CD4-positive, alpha-beta T cell treated with Interleukin-4 for 4 hours (primary cell): ENCODE measurements at regions not wholly inside any gene's neighbourhood (a gene's known extent, or its start where the extent isn't known, plus 50 kb on each side); places are given as distances from the start of the nearest gene placed in this dataset.

Source experiments
- DNase-seq: peaks from one replicate; pipeline ENCODE4 v3.0.0-alpha.2; 2020

DNA sequence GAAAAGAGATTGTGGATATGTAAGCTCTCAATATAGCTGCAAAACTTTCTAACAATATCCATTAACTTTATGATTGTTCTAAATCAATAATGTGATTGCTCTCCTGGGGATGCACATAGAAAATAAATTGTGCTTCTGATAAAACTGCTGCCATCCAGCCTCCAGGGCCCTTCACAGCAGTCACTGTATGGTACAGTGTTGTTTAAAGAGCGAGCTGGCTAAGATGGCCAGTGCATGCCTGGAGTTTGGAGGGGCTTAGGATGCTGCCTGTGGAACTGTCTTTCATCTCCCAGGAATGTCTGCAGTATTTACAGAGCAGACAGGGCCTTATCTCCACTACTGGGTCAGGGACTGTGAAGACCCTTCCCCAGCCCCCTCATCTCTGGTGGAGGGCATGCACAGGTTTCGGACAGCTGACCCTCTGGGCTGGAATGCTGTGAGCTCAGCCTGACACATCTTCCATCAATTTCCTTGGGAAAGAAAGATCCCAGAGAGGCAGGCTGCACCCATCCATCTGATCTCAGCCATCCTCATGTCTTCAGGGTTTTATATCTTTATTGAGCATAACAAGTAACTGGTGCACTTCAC lies 137.0 kb downstream of the PLPP3 start:
- no peak for DNase-seq

DNA sequence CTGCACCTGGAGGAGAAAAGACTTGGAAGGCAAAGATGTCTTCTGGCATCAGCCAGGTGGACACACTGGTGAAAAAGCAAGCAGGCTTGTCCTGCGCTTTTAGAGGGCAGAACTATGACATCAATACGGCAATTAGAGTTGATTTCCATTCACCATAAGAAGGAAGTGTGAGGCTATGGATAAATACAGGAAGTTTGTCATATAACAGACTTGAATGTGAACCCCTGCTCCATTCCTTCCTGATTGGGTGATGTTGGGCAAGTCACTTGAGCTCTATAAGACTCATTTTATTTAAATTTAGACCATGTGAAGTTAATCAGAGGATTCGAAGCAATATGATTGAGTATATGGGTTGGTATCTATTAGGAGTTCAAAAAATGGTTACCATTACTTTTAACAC lies 137.8 kb downstream of the PLPP3 start:
- DNase-seq = no peak

DNA sequence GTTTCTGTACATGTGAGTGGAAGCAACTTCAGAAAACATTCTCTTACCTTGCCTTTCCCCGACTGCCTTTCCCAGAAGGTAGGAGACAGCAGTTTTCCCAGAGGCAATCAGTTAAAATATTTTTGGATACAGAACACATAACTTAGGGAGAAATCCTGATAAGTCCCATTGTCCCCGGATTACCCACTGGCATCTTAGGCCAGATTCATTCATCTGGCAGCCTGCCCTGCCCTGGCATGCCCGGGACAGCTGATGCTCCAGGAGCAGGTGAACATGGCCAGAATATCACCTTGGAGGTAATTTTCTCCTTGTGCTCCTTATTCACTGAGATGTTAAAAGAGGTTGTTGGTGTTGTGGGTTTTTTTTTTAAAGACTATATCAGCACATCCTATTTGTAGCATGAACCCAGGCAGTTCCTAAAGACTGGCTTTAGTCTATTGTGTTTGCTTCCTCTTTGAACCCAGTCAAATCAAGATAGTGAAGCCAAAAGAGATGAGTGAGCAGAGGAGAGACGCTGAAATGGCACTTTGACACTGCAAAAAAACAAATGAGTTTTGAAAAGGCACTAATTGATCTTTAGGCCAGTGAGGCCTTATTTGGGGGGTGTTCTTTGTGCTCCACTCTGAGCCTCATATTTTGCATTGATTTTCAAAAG lies 139.6 kb downstream of the PLPP3 start:
- no peak for DNase-seq

DNA sequence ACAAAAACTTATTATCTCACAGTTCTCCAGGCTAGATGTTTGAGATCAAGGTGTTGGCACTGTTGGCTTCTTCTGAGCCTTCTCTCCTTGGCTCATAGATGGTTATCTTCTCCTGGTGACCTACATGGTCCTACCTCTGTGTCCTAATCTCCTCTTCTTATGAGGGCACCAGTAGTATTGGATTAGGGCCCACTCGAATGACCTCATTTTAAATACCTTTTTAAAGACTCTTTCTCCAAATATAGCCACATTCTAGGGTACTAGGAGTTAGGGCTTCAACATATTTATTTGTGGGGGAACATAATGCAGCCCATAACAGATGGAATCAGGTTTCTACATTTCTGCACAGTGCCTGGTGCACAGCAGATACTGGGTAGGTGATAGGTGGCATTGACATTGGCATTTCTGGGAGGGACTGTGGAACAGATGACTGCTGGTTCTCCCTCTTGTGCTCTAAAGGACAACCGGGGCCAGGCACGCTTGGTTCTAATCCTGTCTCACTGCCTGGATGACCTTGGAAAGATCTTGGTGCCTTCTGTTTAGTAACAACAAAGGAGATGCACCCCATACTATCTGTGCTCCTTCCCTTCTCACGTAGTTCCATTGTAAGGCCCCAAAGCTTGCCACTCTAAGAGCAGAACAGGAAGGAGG lies 140.3 kb downstream of the PLPP3 start:
- DNase-seq = no peak

DNA sequence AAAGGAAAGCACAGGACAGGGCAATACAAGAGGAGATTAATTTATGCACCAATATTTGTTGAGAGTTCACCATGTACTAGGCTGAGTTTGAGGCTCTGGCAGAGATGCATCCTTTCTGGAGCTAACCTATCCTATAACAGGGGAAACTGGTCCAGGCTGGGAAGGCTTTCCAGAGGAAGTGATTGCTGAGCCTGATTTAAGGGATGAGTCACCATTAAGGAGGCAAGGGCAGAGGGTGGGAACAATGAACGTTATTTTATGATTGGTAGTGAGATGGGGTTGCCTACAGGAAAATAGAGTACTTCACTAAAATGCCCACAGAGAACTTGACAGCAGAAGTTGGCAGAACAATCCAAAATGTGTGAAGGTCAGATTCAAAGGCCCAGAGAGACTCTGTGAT lies 141.4 kb downstream of the PLPP3 start:
- no peak for DNase-seq

DNA sequence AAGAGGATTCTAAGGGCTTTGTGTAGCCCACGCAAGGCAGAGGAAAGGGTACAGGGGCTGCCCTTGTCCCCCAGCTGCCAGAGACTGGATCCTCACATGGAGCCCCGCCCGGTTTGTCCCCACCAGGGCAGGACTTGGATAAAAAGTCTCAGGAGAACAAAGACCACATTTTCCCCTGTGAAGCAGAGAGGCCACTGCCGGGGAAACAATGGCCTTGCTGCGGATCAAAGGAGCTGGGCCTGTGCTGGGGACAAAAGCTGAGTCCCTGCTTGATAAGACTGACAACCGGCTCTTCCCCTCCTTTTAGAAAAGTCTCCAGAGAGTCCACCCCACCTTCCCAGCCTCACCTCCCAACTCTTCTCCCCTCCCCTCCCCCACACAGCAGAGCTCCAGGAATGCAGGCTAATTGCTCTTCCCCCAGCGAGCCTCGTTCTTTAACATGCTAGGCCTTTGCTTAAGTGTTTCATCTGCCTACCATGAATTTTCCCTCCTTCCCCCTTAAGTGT lies 142.4 kb downstream of the PLPP3 start:
- DNase-seq = no peak

DNA sequence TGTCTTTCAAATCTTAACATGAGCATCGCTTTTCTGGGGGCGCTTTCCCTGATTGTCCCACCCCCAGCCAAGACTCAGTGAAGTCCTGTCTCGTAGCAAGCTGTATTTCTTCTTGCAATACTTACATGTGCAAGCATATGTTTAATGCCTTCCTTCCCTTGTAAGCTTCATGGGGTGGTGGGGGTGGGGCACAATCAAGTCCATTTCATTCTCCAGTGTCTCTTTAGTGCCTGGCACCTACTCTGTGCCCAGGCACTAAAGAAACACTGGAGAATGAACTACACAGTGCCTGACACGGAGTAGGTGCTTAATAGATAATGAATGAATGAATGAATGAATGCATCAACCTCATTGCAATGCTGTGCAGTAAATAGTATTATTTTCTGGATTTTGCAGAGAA lies 143.1 kb downstream of the PLPP3 start:
- DNase-seq = no peak

DNA sequence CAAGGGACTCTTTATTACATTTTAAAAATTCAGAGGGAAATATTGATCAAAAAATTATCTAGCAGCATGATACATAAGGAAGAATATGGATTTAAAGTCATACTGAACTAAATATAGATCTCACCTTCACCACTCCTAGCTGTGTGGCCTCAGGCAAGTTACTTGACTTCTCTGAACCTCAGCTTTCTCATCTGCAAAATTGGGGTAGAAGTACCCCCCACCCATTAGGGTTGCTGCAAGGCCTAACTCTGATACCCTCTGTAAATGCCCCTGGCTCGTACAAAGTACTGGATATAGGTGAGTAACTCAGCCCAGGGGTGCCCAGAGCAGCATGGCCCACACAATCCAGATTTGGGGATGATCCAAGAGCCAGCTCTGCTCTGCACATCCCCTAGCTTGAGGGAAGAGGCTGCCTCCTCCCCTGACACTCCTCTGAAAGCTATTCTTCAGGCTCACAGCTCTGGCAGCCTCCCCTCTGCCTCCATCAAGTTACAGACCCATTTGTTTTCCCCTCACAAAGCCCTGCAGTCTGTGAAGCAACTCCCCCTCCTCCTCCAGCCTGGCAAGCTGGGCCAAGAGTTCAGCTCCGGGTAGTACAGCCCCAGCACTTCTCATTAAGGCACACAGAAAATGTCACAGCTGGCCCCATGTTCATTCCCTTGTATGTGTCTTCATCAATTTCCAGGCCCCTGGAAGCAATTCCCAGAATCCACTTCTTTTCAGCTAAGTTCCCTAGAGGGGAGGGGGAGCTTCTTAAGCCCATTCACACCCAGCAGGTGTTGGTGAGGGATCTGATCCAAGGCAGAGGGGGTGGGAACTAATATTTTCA lies 143.7 kb downstream of the PLPP3 start:
- DNase-seq = no peak

DNA sequence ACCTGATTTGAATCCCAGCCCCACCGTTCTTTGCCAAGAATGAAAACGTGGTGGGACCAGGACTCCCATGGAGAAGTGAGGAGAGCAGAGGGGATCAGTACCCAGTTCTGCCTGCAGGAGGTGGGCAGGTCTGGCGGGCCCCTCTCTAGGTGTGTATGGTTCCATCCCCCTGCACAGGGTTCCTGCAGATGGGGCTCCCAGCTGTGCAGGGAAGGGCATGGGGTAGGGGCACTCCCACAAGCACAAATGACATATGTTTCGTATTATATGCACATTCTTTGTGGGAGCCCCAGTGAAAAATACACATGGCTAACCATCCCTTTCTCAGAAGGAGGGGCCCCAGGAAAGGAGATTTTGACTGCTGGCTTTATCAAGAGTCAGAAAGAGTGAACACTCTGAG lies 144.6 kb downstream of the PLPP3 start:
- no peak for DNase-seq

DNA sequence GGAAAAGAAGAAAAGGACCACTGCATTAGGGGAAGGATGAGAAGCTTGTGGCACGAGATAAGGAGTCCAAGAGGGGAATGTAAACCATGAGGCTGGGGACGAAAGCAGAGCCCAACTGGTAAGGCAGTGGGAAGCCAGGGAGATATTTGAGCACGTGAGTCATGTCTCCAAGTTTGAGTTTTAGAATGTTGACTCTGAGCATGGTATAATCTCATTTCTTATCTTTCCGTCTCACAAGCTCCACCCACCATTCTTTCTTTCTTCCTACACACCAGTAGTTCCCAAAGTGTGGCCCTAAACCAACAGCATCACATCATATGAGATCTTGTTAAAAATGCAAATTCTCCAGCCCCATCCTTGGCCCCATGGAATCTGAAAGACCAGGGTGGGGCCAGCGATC lies 145.3 kb downstream of the PLPP3 start:
- no peak for DNase-seq

DNA sequence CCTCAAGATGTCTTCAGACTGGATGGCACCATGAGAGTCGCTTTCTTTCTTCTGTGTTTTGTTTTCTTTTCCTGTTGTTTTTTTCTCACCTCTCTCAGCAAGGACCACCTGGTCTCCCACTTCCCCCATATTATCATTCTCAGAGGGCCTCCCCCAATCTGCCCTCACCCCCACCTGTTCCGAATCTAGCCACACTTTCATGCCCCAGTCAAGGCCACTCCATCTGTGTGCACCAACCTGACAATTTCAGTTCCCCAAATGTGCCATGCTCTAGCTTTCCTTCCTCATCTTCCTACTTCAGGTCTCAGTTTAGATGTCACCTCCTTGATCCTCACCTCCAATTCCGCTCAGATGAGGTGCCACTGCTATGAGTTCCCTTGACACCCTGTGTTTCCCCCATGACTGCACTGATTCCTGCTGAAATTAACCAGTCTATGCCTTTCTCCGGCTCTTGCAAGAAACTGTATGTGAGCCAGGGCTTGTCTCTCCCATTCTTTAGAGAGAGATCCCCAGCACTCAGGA lies 146.2 kb downstream of the PLPP3 start:
- DNase-seq = no peak

DNA sequence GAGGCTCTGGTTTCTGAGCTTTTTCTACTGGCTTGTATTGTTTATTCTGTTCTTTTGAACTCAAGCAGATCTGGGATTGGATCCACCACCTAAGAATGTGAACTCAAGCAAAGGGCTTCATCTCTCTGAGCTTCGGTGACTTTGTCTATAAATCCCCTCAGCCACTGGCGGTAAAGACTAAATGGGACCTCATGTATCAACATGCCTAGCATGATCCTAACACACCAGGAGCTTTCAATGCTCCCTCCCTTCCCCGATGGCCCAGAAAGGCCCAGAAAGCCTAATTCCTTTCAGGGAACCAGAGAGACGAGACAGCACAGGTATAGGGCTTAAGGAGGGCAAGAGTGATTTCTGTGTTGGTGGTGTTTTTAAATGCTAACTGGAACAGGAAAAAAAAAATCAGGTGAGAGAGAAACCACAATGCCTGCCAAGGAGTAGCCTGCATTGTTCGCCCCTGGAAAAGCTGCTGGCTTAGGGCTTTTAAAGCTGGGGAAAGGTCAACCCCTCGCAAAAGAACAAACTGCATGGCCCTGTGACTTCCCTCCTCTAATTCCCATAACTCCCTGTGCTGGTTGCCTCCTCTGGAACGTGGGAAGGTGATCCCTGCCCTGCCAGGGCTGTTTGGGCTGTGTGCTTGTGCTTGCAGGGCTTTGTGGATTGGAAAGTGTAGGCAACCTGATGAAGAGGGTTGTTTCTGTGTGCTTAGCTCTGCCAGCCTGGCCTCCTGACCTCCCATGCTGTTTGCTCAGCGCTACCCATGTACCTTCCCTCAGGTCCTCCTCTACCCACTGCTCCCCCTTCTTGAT lies 147.0 kb downstream of the PLPP3 start:
- no peak for DNase-seq

DNA sequence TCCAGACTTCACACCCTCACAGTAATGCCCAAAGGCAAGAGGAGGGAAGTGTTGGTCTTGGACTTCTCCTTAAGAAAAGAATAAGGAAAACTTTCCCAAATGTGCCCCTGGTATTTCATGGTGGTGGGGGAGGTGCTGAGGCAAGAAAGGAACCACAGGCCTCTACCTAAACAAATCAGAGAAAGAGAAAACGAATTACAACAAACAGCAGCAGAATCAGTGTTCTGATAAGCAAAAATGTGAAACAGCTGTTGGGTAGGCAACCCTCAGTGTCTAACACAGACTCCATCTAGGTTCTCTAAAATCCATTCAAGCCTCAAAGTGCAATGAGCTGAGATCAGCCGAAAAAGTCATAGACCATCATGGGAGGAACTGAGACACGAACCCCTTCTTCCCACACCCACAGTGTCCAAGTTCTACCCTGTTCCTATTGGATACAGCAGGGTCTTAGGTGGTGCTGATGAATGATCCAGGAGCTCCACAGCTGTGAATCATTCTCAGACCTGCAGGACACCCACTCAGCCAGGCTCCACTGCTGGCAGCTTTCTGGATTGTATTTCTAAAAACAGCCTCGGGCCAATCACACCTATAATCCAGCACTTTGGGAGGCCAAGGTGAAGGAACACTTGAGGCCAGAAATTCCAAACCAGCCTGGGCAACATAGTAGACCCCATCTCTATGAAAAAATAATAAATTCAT lies 149.1 kb downstream of the PLPP3 start:
- DNase-seq = no peak

DNA sequence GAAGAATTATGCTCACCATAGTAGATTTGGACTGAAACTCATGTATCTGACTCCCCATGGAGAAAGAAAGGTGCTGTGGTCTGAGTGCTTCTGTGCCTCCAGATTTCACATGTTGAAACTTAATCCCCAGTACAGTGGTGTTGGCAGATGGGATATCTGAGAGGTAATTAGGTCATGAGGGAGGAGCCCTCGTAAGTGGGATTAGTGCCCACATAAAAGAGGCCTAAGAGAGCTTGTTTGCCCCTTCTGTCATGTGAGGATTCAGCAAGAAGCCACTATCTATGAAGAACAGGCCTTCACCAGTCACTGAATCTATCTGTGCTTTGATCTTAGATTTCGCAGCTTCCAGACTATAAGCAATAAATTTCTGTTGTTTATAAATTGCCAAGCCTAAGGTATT lies 150.1 kb downstream of the PLPP3 start:
- DNase-seq = no peak

DNA sequence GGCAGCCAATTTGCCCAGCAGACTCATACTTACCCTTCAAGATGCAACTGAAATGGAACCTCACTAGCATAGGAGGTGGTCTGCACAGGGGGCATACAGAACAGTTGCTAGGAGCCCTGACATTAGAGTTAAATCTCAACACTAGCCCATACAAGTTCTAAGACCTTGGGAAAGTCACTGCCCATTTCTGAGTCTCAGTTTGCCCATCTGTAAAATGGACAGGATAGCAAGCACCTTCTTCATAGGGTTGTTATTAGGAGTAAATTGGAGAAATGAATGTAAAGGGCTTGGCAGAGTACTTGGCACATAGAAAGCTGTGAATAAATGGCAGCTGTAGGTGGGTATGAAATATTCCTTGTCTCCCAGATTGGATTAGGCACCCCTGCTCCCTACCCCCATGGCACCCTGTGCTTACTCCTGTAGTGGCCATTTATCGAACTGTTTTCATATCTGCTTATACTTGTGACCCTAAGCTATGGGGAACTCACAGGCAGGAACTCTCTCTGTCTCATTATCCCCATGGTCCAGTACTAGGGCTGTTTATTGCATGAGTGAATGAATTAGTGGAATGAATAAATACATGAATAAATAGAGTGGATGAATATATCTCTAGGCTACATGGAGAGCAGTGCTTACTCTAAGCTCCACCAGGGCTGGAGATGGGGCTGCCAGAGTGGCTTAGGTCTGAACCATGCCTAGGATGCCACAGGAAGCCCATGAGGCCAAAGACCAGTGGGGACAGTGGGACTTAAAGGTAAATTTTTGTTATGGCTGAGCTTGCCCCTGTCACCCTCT lies 152.6 kb downstream of the PLPP3 start:
- no peak for DNase-seq

DNA sequence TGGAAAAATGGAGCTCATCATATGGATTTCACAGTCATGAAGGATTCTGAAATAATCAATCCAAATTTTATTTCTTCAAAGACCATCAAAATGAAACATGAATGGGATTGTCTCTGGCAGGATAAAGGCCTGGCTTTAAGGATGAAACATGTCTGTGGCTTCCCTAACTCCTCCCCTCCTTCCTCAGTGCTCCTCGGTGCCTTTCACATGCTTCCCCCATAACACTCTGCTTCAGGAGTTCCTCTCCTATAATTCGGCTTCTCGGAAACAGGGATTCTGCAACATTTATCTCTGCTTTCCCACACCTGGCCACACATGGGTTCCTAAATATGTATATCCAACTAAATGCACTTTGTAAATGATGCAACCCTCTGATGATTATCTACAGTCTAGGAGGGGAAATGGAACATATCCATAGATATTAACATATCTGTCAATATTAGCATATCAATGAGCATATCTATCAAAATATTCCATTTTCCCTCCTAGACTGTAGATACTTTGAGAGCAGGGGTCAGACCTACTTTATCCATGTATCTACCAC lies 153.8 kb downstream of the PLPP3 start:
- no peak for DNase-seq

DNA sequence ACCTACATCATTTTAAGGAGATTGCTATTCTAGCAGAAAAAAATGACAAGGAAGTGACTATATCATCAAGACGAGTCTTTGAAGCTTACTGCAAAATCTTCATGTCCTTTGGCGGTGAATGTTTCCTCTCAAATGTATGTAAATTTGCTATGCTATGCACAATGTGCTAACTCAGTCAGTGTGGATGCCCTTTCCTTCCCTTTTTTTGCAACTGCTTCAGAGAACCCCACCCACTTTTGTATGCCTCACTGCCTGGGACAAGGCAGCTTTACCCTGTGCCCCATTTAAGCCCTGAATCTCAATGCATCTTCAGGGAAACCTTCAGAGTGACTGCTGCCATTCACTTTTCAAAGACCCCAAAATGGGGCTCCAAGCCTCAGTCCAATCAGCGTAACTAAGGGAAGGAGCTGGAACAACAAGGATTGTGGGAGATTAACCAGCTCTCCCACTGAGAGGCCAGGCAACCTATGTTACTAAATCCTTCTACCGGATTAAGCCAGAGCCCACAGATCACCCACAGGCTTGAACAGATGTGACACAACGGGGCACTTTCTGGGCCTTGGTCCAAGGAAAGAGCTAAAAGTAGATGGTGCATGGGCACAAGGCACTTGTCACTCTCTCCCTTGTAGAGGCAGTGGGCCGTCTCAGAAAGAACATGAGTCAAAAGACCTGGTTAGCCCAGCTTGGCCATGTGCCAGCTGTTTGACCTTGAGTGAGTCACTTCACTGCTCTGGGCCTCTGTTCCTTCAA lies 154.4 kb downstream of the PLPP3 start:
- no peak for DNase-seq

DNA sequence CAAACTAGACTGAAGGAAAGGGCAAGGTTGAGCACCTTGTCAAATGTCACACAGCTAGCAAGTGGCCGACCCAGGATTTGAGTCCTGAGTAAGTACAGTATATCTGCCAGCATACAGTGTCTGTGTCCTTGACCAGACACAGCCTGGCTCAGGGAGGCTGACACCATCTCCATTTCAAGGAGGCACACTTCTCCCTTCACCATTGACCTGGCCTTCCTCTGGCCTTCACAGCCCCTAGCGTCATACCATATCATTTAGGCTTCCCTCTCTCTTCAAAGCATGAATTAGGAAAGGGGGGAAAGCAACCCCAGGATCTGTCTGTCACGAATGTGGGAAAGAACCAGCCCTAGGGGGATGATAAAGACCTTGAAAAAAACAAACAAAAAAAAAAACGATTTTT lies 155.6 kb downstream of the PLPP3 start:
- no peak for DNase-seq

DNA sequence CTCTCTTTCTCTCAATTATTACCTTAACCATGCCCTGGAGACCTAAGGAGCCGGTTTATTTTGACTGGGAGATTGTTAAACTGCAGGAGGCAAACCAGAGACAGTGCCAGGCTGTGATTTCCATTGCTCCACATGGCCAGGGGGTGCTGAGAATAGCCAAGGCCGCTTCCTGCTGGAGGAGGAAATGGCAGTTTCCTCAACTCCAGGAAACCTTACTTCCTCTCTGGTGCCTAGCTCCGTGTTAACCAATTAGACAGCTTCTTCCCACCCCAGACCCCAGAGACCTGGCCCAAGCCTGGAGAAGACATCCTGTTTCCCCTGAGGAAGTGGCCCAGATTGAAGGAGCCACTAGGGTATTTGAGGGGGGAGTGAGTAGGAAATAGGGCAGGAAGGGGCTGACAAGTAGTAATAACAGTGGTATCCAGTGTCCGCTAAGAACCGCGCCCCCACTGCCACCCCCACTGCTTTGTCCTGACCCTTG lies 161.2 kb downstream of the PLPP3 start:
- DNase-seq = no peak

DNA sequence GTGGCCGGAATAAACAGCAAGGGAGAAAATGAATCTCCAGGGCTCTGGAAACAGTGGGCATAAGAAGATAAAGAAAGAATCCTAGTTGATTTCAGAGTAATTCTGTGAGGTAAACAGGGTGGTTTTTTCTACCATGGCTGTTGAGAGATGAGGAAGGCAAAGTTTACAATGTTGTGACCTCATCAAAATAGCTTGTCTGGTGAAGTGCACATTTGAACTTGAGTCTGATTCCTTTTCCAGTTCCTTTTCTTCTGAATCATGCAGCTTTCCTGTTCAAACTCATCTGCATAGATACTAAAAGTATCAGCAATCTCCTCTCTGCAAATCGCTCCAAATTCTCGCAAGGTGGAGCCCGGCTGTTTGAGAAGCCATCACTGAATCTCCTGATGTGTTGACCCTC lies 161.7 kb downstream of the PLPP3 start:
- no peak for DNase-seq
